Ishikawa (cell line): ENCODE measurements at regions not wholly inside any gene's neighbourhood (a gene's known extent, or its start where the extent isn't known, plus 50 kb on each side); places are given as distances from the start of the nearest gene placed in this dataset.

Experiments
- CEBPB ChIP-seq: IDR thresholded peaks from 2 replicates; pipeline ENCODE4 v1.6.1; 2012
- CREB1 ChIP-seq: IDR thresholded peaks from 2 replicates; pipeline ENCODE4 v1.6.1; 2012; ENCODE audit warnings: low read depth
- EP300 ChIP-seq: IDR thresholded peaks from 2 replicates; pipeline ENCODE4 v1.6.1; 2012; ENCODE audit warnings: borderline replicate concordance
- MAX ChIP-seq: IDR thresholded peaks from 2 replicates; pipeline ENCODE4 v1.6.1; 2012
- RAD21 ChIP-seq: IDR thresholded peaks from 2 replicates; pipeline ENCODE4 v1.6.1; 2012; ENCODE audit warnings: low read depth
- TAF1 ChIP-seq: IDR thresholded peaks from 2 replicates; pipeline ENCODE4 v1.6.1; 2012; ENCODE audit warnings: low read depth, mild to moderate bottlenecking
- TCF12 ChIP-seq: IDR thresholded peaks from 2 replicates; pipeline ENCODE4 v1.6.1; 2012; ENCODE audit warnings: low read depth
- TEAD4 ChIP-seq: IDR thresholded peaks from 2 replicates; pipeline ENCODE4 v1.6.1; 2012
- YY1 ChIP-seq: IDR thresholded peaks from 2 replicates; pipeline ENCODE4 v1.6.1; 2012; ENCODE audit warnings: low read depth
- ZBTB7A ChIP-seq: IDR thresholded peaks from 2 replicates; pipeline ENCODE4 v1.6.1; 2012; ENCODE audit warnings: low read depth
- TF ChIP-seq, protein P1 (sequence below): IDR thresholded peaks from 2 replicates; pipeline ENCODE4 v1.6.1; 2012; ENCODE audit warnings: low read depth, mild to moderate bottlenecking

DNA sequence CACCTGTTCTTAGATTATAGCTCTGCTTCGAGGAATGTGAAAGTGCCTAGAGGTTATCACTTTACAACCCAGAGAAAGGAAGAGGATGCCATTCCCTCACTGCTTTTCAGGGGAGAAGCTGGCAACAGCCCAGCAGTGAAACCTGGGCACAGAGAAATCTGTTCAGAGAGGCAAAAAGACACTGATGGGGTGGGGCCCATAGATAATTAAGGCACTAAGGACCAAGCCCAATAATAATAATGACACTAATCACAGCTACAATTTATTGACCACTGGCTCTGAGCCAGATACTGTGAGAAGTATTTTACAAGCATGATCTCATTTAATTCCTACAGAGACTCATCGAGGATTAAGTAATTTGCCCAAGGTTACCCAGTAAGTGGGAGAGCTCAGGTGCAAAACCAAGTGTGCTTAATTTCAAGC is 168.3 kb downstream of the PIK3R1 start:
- TF ChIP-seq CREB1 (no peak), RAD21 (no peak), EP300 (no peak), ZBTB7A (no peak), TAF1 (no peak), TEAD4 (no peak), TCF12 (no peak), YY1 (no peak), MAX (no peak), CEBPB (no peak)
- TF ChIP-seq, protein P1, sequence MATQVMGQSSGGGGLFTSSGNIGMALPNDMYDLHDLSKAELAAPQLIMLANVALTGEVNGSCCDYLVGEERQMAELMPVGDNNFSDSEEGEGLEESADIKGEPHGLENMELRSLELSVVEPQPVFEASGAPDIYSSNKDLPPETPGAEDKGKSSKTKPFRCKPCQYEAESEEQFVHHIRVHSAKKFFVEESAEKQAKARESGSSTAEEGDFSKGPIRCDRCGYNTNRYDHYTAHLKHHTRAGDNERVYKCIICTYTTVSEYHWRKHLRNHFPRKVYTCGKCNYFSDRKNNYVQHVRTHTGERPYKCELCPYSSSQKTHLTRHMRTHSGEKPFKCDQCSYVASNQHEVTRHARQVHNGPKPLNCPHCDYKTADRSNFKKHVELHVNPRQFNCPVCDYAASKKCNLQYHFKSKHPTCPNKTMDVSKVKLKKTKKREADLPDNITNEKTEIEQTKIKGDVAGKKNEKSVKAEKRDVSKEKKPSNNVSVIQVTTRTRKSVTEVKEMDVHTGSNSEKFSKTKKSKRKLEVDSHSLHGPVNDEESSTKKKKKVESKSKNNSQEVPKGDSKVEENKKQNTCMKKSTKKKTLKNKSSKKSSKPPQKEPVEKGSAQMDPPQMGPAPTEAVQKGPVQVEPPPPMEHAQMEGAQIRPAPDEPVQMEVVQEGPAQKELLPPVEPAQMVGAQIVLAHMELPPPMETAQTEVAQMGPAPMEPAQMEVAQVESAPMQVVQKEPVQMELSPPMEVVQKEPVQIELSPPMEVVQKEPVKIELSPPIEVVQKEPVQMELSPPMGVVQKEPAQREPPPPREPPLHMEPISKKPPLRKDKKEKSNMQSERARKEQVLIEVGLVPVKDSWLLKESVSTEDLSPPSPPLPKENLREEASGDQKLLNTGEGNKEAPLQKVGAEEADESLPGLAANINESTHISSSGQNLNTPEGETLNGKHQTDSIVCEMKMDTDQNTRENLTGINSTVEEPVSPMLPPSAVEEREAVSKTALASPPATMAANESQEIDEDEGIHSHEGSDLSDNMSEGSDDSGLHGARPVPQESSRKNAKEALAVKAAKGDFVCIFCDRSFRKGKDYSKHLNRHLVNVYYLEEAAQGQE, result no peak
